Superior temporal gyrus (tissue), 1 donor: ENCODE measurements at regions not wholly inside any gene's neighbourhood (a gene's known extent, or its start where the extent isn't known, plus 50 kb on each side); places are given as distances from the start of the nearest gene placed in this dataset.

ENCODE experiments used
- DNase-seq: peaks from one replicate; pipeline ENCODE4 v3.0.0-alpha.2; 2016; ENCODE audit errors: extremely low spot score

- no peak for DNase-seq
Measured at GRCh38 chr14:100638211-100638855, 51.1 kb upstream of the BEGAIN start.

DNA sequence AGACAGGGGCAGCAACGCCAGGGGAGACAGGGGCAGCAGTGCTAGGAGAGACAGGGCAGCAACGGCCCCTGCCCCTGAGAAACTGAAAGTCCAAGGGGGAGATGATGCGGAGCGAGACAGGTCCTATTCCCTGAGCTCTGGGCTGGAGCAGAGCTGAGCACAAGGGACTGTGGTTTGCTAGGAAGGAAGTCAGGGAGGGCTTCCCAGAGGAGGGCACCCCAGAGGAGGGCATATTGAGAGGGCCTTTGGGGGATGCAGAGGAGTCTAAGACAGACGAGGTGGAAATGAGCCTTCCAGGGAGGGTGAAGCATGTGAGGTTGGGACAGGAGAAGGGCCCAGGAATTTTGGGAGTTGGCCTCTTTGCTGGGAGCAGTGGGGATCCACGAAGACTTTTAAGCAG is 52.1 kb upstream of the BEGAIN start:
- no peak for DNase-seq

- DNase-seq = no peak
Measured at GRCh38 chr14:100640471-100641273, 53.5 kb upstream of the BEGAIN start.

DNA sequence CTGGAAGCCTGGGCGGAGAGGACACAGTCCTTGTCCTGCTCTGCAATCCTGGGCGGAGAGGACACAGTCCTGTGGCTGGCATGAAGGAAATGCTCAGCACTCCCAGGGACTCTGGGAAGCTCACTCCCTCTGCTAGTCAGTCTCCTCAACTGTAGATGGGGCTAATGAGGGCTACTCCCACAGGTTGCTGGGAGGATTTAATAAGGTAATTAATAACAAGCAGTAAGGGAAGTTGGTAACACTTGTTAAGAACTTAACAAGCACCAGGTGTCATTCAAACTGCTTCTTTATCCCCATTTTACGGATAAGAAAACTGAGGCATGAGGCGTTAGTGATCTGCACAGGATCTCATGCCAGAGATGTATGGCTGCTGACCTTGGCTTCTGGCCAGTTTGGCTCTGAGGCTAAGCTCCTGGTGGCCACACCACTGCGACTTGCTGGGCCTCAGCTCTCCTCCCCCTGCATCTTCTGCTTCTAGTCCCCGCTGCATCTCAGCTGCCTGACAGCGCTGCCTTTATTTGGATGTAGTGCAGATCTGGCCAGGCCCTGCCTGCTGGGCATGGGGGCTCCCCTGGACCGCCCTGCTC is 54.1 kb upstream of the BEGAIN start:
- no peak for DNase-seq

GRCh38 chr14:100643426-100643825 is 56.2 kb upstream of the BEGAIN start:
- no peak for DNase-seq

- no peak for DNase-seq
Measured at GRCh38 chr14:100644383-100644782, 57.2 kb upstream of the BEGAIN start.

GRCh38 chr14:100644784-100645183 is 57.6 kb upstream of the BEGAIN start:
- DNase-seq = no peak

- DNase-seq = peak; percentile 82
Measured at GRCh38 chr14:100645196-100645981, 58.2 kb upstream of the BEGAIN start.

- no peak for DNase-seq
Measured at GRCh38 chr14:100645982-100646314, 58.7 kb upstream of the BEGAIN start.

DNA sequence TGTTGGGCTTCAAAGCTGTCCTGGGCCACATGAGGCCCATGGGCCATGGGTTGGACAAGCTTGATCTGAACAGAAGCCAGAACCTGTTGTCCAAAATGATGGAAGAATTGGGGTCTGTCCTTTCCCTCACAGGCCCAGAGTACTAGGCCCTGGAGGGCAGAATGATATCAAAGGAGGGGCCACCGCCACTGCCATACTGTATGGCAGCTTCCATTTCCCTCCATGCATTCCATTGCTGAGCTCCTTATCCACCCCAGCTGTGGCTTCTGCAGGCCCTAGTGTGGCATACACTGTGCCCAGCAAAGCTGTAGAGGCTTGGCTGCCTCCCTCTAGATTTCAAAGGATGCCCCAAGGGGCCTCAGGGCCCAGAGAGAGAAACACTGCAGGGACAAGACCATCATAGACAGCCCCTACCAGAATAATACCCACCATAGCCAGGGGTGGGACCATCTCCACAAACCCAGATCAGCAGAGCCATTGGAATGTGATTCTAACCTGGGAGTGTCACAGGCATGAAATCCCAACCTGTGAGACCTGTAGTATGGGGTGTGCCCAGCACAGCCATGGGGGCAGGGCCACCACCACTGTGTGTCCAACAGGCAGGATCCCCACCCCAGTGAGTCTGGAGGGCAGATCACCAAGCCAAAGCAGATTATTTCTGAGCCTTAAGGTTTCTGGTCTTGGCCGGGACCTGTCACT is 61.4 kb upstream of the BEGAIN start:
- no peak for DNase-seq

- no peak for DNase-seq
Measured at GRCh38 chr14:100649173-100649519, 61.9 kb upstream of the BEGAIN start.

- DNase-seq = no peak
Measured at GRCh38 chr14:100651999-100652508, 64.8 kb upstream of the BEGAIN start.

- DNase-seq = no peak
Measured at GRCh38 chr14:100652744-100653143, 65.5 kb upstream of the BEGAIN start.

DNA sequence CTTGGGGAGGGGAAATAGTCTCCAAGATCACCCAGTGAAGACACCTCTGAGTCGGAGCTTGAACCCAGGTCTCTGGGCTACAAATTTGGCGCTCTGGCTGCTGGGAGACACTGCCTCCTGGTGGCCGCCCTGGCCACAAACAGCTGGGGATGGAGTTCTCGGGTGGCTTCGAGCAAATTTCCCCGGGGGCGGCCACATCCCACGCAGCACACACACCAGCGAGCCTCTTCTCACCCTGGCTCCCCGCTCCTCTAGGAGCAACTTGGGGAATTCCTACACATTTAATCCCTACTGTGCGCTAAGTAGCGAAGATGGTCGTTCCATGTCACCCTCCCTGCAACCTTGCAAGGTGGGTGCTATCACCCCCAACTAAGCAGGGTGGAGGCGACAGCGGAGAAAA is 66.2 kb upstream of the BEGAIN start:
- DNase-seq = no peak

GRCh38 chr14:100654025-100654813 is 67.0 kb upstream of the BEGAIN start:
- no peak for DNase-seq

- DNase-seq = no peak
Measured at GRCh38 chr14:100654814-100655740, 67.9 kb upstream of the BEGAIN start.

DNA sequence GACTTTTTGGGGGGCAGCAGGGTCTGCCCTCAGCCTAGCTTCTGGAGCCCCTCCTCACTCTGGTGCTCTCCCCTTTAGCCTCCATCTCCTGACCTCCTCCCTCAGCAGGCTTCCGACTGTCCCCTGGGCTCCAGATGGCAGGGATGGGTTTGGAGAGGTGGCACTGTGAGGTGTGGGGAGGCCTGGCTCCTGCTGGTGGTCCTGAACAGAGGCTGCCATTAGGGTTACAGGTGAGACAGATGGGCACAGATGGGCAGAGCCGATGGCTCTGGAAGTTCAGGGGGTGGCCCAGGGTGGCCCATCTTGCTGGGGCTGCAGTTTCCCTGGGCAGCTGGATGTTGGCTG is 68.5 kb upstream of the BEGAIN start:
- no peak for DNase-seq

DNA sequence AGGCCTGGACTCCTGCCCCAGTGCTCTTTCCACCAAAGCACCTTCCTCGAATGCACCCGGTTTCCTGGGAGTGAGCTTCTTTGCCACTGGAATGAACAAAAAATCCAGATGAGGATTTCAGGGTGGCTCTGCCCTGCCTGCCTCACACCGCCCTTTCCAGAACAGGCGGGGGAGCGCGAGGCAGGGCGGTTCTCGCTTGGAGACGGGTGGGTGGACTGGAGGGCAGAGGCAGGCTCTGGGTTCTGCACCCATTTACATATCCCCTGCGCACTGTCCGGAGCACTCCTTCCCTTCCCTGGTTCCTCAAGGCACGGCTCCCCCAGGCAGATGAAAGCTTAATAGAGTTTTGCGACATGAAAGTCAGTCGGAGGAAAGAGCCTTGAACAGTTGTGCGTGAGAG is 69.7 kb upstream of the DLK1 start:
- no peak for DNase-seq

DNA sequence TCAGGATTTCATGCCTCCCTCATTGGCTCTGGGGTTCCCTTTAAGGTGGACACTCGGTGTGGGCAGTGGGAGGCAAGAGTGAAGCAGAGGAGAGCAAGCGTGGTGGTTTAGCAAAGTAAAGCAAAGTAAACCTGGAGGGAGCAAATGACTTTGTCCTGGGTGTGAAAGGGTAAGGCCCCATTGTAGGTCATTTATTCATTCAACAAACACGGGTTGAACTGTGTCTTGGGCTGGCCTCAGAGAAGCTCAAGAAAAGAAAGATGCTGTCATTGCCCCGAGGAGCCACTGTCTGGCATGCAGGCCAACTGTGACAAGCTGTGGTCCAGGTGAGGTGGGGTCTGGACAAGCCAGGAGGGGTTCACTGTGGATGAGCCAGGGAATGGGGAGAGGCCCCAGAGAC is 68.9 kb upstream of the DLK1 start:
- DNase-seq = no peak
